Endothelial cell of umbilical vein (primary cell): ENCODE measurements at regions not wholly inside any gene's neighbourhood (a gene's known extent, or its start where the extent isn't known, plus 50 kb on each side); places are given as distances from the start of the nearest gene placed in this dataset.

Source experiments
- CTCF ChIP-seq, 2 donors: IDR thresholded peaks; 1 replicate in 1 of 2; 2 replicates in 1 of 2; pipeline ENCODE4 v1.5.1; 2011; ENCODE audit warnings: low read length in 2 of 2, mild to moderate bottlenecking in 2 of 2, moderate library complexity in 2 of 2, control low read depth in 1 of 2, inconsistent platforms in 1 of 2, low read depth in 1 of 2; ENCODE audit not compliant: insufficient read depth in 1 of 2; ENCODE audit errors: extremely low read depth in 1 of 2
- EZH2 ChIP-seq: IDR thresholded peaks from 2 replicates; pipeline ENCODE4 v1.6.1; 2012; ENCODE audit warnings: borderline replicate concordance, low read depth, mild to moderate bottlenecking, moderate library complexity, low read length, inconsistent platforms; ENCODE audit not compliant: severe bottlenecking
- FOS ChIP-seq: IDR thresholded peaks from 2 replicates; pipeline ENCODE4 v1.6.1; 2011; ENCODE audit warnings: mild to moderate bottlenecking, low read length, moderate library complexity, borderline replicate concordance; ENCODE audit not compliant: insufficient read depth
- GATA2 ChIP-seq: IDR thresholded peaks from 2 replicates; pipeline ENCODE4 v1.7.0; 2011; ENCODE audit warnings: low read depth, mild to moderate bottlenecking, moderate library complexity, mixed read lengths, low read length; ENCODE audit not compliant: insufficient read length, insufficient read depth
- JUN ChIP-seq: IDR thresholded peaks from 2 replicates; pipeline ENCODE4 v1.6.1; 2011; ENCODE audit warnings: borderline replicate concordance, low read depth; ENCODE audit not compliant: insufficient read length, insufficient read depth
- MAX ChIP-seq: IDR thresholded peaks from 2 replicates; pipeline ENCODE4 v1.6.1; 2011; ENCODE audit not compliant: insufficient read depth, insufficient read length
- MYC ChIP-seq: IDR thresholded peaks from one replicate; pipeline ENCODE4 v1.6.1; 2011; ENCODE audit warnings: mild to moderate bottlenecking, low read depth, low read length
- POLR2A ChIP-seq: IDR thresholded peaks from 2 replicates; pipeline ENCODE4 v1.6.1; 2012; ENCODE audit warnings: low read depth, mild to moderate bottlenecking, control low read depth, low read length
- POLR2AphosphoS5 ChIP-seq: IDR thresholded peaks from 2 replicates; pipeline ENCODE4 v1.6.1; 2012; ENCODE audit warnings: low read depth, mild to moderate bottlenecking, control low read depth, low read length, moderate library complexity; ENCODE audit not compliant: insufficient read depth

- TF ChIP-seq POLR2A (no peak), CTCF (IDR thresholded peaks at IDR 0.05; ENCODE audit: extremely low read depth in 1 of 2, insufficient read depth in 1 of 2, low read depth in 1 of 2, low read length in 2 of 2) (no peak), POLR2AphosphoS5 (no peak), MYC (no peak), JUN (no peak), MAX (no peak), FOS (no peak), GATA2 (no peak), EZH2 (no peak)
Measured at GRCh38 chr7:19368491-19368925, 223.3 kb upstream of the FERD3L start.
